A673 (cell line): ENCODE measurements at regions not wholly inside any gene's neighbourhood (a gene's known extent, or its start where the extent isn't known, plus 50 kb on each side); places are given as distances from the start of the nearest gene placed in this dataset.

ENCODE experiments used
- EZH2 ChIP-seq: fragments of 200-600 bp; sonication (generic); IDR thresholded peaks from 2 replicates; pipeline ENCODE4 v1.6.1; 2017; ENCODE audit warnings: borderline replicate concordance, low read depth, mild to moderate bottlenecking, mixed read lengths, antibody characterized with exemption, low read length; ENCODE audit not compliant: poor library complexity, severe bottlenecking
- TF ChIP-seq, protein P1 (sequence below): fragments of 300-800, 200-600 bp; sonication (generic); conservative IDR thresholded peaks from 2 replicates; pipeline ENCODE4 v1.5.1; 2017; ENCODE audit warnings: low read depth, mild to moderate bottlenecking, antibody characterized with exemption, low read length, moderate library complexity, mixed read lengths

DNA sequence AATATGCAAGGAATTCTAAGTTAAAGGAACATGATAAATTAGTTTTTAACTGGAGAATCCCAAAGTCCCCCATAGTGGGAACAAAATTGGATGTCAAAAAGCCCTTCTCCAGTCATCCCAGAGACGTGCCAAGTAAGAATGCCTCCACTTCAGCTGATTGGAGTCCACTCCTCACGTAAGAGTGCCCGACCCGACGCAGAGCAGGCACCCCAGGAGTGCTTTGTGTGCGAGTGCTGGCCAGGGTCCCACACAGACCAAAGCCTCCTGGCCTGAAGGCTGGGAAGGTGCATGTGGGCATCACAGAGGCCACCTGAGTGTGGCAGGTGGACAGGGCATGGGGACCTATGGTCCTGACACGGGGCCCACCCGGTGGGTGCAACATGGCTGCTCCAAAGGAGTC, 183.5 kb downstream of the GLI2 start:
- no peak for TF ChIP-seq EZH2
- TF ChIP-seq, protein P1, sequence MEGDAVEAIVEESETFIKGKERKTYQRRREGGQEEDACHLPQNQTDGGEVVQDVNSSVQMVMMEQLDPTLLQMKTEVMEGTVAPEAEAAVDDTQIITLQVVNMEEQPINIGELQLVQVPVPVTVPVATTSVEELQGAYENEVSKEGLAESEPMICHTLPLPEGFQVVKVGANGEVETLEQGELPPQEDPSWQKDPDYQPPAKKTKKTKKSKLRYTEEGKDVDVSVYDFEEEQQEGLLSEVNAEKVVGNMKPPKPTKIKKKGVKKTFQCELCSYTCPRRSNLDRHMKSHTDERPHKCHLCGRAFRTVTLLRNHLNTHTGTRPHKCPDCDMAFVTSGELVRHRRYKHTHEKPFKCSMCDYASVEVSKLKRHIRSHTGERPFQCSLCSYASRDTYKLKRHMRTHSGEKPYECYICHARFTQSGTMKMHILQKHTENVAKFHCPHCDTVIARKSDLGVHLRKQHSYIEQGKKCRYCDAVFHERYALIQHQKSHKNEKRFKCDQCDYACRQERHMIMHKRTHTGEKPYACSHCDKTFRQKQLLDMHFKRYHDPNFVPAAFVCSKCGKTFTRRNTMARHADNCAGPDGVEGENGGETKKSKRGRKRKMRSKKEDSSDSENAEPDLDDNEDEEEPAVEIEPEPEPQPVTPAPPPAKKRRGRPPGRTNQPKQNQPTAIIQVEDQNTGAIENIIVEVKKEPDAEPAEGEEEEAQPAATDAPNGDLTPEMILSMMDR, result no peak
